Breast epithelium (tissue), 4 donors: ENCODE measurements at regions not wholly inside any gene's neighbourhood (a gene's known extent, or its start where the extent isn't known, plus 50 kb on each side); places are given as distances from the start of the nearest gene placed in this dataset.
"Not testable (repeated sequence)": the region's sequence is repeated elsewhere in the genome, so short reads cannot be mapped to it uniquely, and the experiment has no call there.

Source experiments
- DNase-seq, 2 donors: peaks; one replicate each; pipeline ENCODE4 v3.0.0-alpha.2; 2019; ENCODE audit warnings: low spot score in 2 of 2
- H3K27ac ChIP-seq, 2 donors: fragments of 200-600 bp; sonication (generic) in 1 of 2; one replicate each; pipeline ENCODE4 v1.5.1; 2016 to 2019; ENCODE audit warnings: mild to moderate bottlenecking in 1 of 2
- H3K27me3 ChIP-seq, 2 donors: fragments of 200-600 bp; sonication (generic) in 1 of 2; one replicate each; pipeline versions ENCODE4 v1.5.1 to v1.6.0; 2017 to 2019; ENCODE audit warnings: control low read depth in 1 of 2, mild to moderate bottlenecking in 1 of 2
- H3K36me3 ChIP-seq: fragments of 200-600 bp; one replicate; pipeline ENCODE4 v1.5.1; 2019
- H3K4me1 ChIP-seq, 2 donors: fragments of 200-600 bp; sonication (generic); one replicate each; pipeline ENCODE4 v1.5.1; 2016 to 2019; ENCODE audit warnings: control low read depth in 1 of 2
- H3K4me3 ChIP-seq, 3 donors: fragments of 200-600 bp; sonication (generic); 1 replicate in 2 of 3; 2 replicates in 1 of 3; pipeline ENCODE4 v1.5.1; 2016 to 2019; ENCODE audit warnings: mild to moderate bottlenecking in 3 of 3, moderate library complexity in 2 of 3
- H3K9me3 ChIP-seq, 2 donors: fragments of 200-600 bp; sonication (generic) in 1 of 2; one replicate each; pipeline ENCODE4 v1.5.1; 2016 to 2019; ENCODE audit warnings: control low read depth in 1 of 2
- CTCF ChIP-seq, 3 donors: fragments of 450-650 bp; IDR thresholded peaks; one replicate each; pipeline ENCODE4 v1.5.1; 2016 to 2017; ENCODE audit warnings: antibody characterized with exemption in 3 of 3, mild to moderate bottlenecking in 3 of 3, moderate library complexity in 3 of 3
- POLR2A ChIP-seq: fragments of 450-650 bp; IDR thresholded peaks from one replicate; pipeline ENCODE4 v1.6.1; 2016; ENCODE audit warnings: antibody characterized with exemption, mild to moderate bottlenecking, moderate library complexity
- POLR2AphosphoS5 ChIP-seq, 3 donors: sonication (generic); formaldehyde crosslinking; IDR thresholded peaks; one replicate each; pipeline ENCODE4 v1.6.1; 2017; ENCODE audit warnings: antibody characterized with exemption in 3 of 3
- intact Hi-C: fragments of 100-400 bp; cut with DNase I; formaldehyde crosslinking; loops from one replicate; pipeline ENCODE4 v1.15.1; 2023; ENCODE audit warnings: low total_unique reads

DNA sequence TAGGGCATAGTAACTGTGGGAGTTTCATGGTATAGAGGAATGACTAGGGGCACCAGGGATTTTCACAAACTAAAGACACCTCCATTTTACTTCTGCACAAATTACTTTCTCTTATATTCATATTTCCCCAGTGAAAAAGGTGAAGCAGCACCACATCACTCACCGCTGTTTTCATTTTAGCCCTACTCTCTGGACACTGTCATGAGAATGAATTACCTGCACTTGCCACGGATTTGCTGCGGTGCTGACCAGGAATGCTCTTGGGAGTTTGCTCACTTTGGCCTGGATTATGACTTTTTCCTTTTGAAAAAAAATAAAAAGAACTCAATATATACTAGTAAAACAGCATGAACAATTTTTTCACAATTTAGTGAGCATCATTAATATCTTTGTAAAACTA is 351.3 kb downstream of the NKX6-1 start:
- DNase-seq, result no peak
- H3K36me3 ChIP-seq, result no peaks in the 10 kb centered on the region
- H3K27me3 ChIP-seq, result no peaks in the 10 kb centered on the region
- TF ChIP-seq POLR2AphosphoS5 (IDR thresholded peaks at IDR 0.05), result no peak
- TF ChIP-seq POLR2A, result no peak
- TF ChIP-seq CTCF (IDR thresholded peaks at IDR 0.05), result no peak
- no peaks in the 10 kb centered on the region for H3K4me1 ChIP-seq
- intact Hi-C loops, result no loop called here
- no peaks in the 10 kb centered on the region for H3K9me3 ChIP-seq
- no peak overlapping the region for H3K4me3 ChIP-seq
- no peak overlapping the region for H3K27ac ChIP-seq

- intact Hi-C loops, result no loop called here
- Histone ChIP-seq H3K9me3 (no peaks in the 10 kb centered on the region), H3K4me3 (no peak overlapping the region), H3K36me3 (no peaks in the 10 kb centered on the region), H3K27me3 (no peaks in the 10 kb centered on the region), H3K4me1 (no peaks in the 10 kb centered on the region), H3K27ac (no peak overlapping the region)
- no peak for DNase-seq
- no peak for TF ChIP-seq CTCF (IDR thresholded peaks at IDR 0.05)
- no peak for TF ChIP-seq POLR2AphosphoS5 (IDR thresholded peaks at IDR 0.05)
- no peak for TF ChIP-seq POLR2A
Measured at GRCh38 chr4:84146300-84146959, 352.7 kb downstream of the NKX6-1 start.

DNA sequence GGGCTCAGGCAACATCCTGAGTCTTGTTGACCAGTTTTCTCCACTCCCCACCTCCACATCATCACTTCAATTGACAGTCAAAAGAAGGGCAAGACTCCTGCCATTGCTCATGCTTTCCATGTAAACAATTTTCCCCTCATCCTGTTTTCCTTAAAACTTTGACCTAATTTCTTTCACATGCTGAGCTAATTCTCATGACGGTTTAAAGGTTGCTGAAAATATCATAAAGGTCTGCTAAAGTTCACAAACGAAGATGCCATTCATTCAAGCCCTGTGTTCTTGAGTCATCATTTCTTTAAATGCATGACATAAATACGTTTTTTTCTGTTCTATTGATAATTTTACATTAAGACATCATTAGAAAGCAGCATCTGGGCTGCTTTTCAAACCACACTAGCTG is 353.9 kb downstream of the NKX6-1 start:
- no peaks in the 10 kb centered on the region for H3K4me1 ChIP-seq
- intact Hi-C loops, result no loop called here
- no peaks in the 10 kb centered on the region for H3K27me3 ChIP-seq
- no peaks in the 10 kb centered on the region for H3K9me3 ChIP-seq
- no peaks in the 10 kb centered on the region for H3K36me3 ChIP-seq
- no peak for TF ChIP-seq POLR2A
- no peak for TF ChIP-seq POLR2AphosphoS5 (IDR thresholded peaks at IDR 0.05)
- no peak for TF ChIP-seq CTCF (IDR thresholded peaks at IDR 0.05)
- DNase-seq, result no peak
- H3K27ac ChIP-seq, result no peak overlapping the region
- no peak overlapping the region for H3K4me3 ChIP-seq

- H3K4me3 ChIP-seq, DNase-seq, H3K4me1 ChIP-seq, H3K27me3 ChIP-seq, intact Hi-C loops, H3K36me3 ChIP-seq, H3K9me3 ChIP-seq, H3K27ac ChIP-seq: not testable (repeated sequence)
Measured at GRCh38 chr4:84126911-84127310, 372.2 kb downstream of the NKX6-1 start.

GRCh38 chr4:84126061-84126787 is 372.9 kb downstream of the NKX6-1 start:
- H3K27ac ChIP-seq, result no peak overlapping the region
- intact Hi-C loops, result no loop called here
- no peak overlapping the region for H3K4me3 ChIP-seq
- H3K4me1 ChIP-seq, result no peaks in the 10 kb centered on the region
- no peaks in the 10 kb centered on the region for H3K27me3 ChIP-seq
- no peak for TF ChIP-seq POLR2A
- TF ChIP-seq CTCF (IDR thresholded peaks at IDR 0.05), result no peak
- TF ChIP-seq POLR2AphosphoS5 (IDR thresholded peaks at IDR 0.05), result no peak
- H3K36me3 ChIP-seq, result no peaks in the 10 kb centered on the region
- DNase-seq, result no peak
- no peaks in the 10 kb centered on the region for H3K9me3 ChIP-seq
